Right atrium auricular region (tissue), 2 donors: ENCODE measurements at regions not wholly inside any gene's neighbourhood (a gene's known extent, or its start where the extent isn't known, plus 50 kb on each side); places are given as distances from the start of the nearest gene placed in this dataset.

Experiments
- DNase-seq: peaks from one replicate; pipeline ENCODE4 v3.0.0-alpha.2; 2019; ENCODE audit warnings: low spot score
- H3K27ac ChIP-seq, 2 donors: fragments of 200-600 bp; sonication (generic); 1 replicate in 1 of 2; 2 replicates in 1 of 2; pipeline ENCODE4 v1.5.1; 2016 to 2019
- H3K27me3 ChIP-seq, 2 donors: fragments of 200-600 bp; sonication (generic); one replicate each; pipeline versions ENCODE4 v1.5.1 to v1.6.0; 2017 to 2019
- H3K36me3 ChIP-seq: fragments of 200-600 bp; sonication (generic); one replicate; pipeline ENCODE4 v1.5.1; 2016
- H3K4me1 ChIP-seq, 2 donors: fragments of 200-600 bp; sonication (generic); one replicate each; pipeline versions ENCODE4 v1.5.1 to v1.6.0; 2017 to 2019
- H3K4me3 ChIP-seq, 2 donors: fragments of 200-600 bp; sonication (generic); 1 replicate in 1 of 2; 2 replicates in 1 of 2; pipeline ENCODE4 v1.5.1; 2017 to 2019; ENCODE audit warnings: mild to moderate bottlenecking in 1 of 2, moderate library complexity in 1 of 2
- H3K9me3 ChIP-seq, 2 donors: fragments of 200-600 bp; sonication (generic); one replicate each; pipeline ENCODE4 v1.5.1; 2019
- TF ChIP-seq, protein P1 (sequence below), 2 donors: fragments of 200-600 bp; sonication (generic); IDR thresholded peaks; one replicate each; pipeline ENCODE4 v1.5.1; 2019; ENCODE audit warnings: antibody characterized with exemption in 2 of 2

- TF ChIP-seq, protein P1, sequence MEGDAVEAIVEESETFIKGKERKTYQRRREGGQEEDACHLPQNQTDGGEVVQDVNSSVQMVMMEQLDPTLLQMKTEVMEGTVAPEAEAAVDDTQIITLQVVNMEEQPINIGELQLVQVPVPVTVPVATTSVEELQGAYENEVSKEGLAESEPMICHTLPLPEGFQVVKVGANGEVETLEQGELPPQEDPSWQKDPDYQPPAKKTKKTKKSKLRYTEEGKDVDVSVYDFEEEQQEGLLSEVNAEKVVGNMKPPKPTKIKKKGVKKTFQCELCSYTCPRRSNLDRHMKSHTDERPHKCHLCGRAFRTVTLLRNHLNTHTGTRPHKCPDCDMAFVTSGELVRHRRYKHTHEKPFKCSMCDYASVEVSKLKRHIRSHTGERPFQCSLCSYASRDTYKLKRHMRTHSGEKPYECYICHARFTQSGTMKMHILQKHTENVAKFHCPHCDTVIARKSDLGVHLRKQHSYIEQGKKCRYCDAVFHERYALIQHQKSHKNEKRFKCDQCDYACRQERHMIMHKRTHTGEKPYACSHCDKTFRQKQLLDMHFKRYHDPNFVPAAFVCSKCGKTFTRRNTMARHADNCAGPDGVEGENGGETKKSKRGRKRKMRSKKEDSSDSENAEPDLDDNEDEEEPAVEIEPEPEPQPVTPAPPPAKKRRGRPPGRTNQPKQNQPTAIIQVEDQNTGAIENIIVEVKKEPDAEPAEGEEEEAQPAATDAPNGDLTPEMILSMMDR (IDR thresholded peaks at IDR 0.05): no peak
- Histone ChIP-seq H3K9me3 (no peaks in the 10 kb centered on the region), H3K27me3 (no peaks in the 10 kb centered on the region), H3K36me3 (no peaks in the 10 kb centered on the region), H3K4me3 (no peak overlapping the region), H3K4me1 (no peaks in the 10 kb centered on the region), H3K27ac (no peak overlapping the region)
- DNase-seq: no peak
These were observed 299.3 kb downstream of the CCDC85A start for GRCh38 chr2:56483081-56483480.

GRCh38 chr2:56484906-56485305, 301.1 kb downstream of the CCDC85A start:
- no peaks in the 10 kb centered on the region for H3K4me1 ChIP-seq
- TF ChIP-seq, protein P1 (IDR thresholded peaks at IDR 0.05): no peak
- H3K27me3 ChIP-seq: no peaks in the 10 kb centered on the region
- no peak overlapping the region for H3K27ac ChIP-seq
- no peaks in the 10 kb centered on the region for H3K36me3 ChIP-seq
- H3K9me3 ChIP-seq: no peaks in the 10 kb centered on the region
- no peak for DNase-seq
- H3K4me3 ChIP-seq: no peak overlapping the region

DNA sequence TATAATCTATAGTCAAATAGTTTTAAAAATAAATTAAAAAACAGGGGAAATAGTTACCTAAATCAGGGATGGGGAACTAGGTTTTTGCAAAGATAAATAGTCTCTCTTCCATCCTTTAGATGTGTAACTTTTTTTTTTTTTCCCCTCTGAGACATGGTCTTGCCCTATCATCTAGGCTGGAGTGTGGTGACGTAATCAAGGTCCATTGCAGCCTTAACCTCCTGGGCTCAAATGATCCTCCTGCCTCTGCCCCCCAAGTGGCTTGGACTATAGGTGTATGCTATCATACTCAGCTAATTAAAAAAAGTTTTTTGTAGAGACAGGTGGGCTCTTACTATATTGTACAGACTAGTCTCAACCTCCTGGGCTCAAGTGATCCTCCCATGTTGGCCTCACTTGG, 316.5 kb downstream of the CCDC85A start:
- DNase-seq: no peak
- Histone ChIP-seq H3K4me3 (no peak overlapping the region), H3K9me3 (peaks cover 0 to 7% of the 10 kb centered on the region in 2 donors), H3K36me3 (no peaks in the 10 kb centered on the region), H3K27me3 (no peaks in the 10 kb centered on the region), H3K4me1 (no peaks in the 10 kb centered on the region), H3K27ac (no peak overlapping the region)
- TF ChIP-seq, protein P1 (IDR thresholded peaks at IDR 0.05): no peak

- Histone ChIP-seq H3K4me3 (no peak overlapping the region), H3K27me3 (no peaks in the 10 kb centered on the region), H3K9me3 (peaks cover 0 to 7% of the 10 kb centered on the region in 2 donors), H3K27ac (no peak overlapping the region), H3K36me3 (no peaks in the 10 kb centered on the region), H3K4me1 (no peaks in the 10 kb centered on the region)
- TF ChIP-seq, protein P1 (IDR thresholded peaks at IDR 0.05): no peak
- no peak for DNase-seq
These were observed 318.8 kb downstream of the CCDC85A start for GRCh38 chr2:56502616-56503015.

DNA sequence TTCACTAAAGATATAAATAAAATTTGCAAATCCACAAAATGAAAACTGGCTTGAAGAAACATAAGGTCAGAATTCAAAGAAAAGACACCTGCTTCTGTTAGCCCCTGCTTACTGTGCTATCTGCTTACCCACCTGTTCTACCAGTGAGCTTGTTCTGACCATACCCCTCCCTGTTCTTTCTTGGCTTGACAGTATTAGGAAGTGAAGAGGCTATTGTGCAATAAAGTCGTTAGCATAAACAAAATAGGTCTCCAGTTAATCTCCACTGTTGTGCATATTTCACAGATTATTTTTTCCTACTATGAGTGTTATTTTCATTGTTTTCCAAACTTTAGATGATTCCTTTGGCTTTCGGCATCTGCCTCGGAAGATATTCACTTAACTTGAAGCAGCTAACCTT, 322.1 kb downstream of the CCDC85A start:
- DNase-seq: no peak
- no peak overlapping the region for H3K27ac ChIP-seq
- no peaks in the 10 kb centered on the region for H3K36me3 ChIP-seq
- no peaks in the 10 kb centered on the region for H3K4me1 ChIP-seq
- H3K9me3 ChIP-seq: no peaks in the 10 kb centered on the region
- TF ChIP-seq, protein P1 (IDR thresholded peaks at IDR 0.05): no peak
- no peak overlapping the region for H3K4me3 ChIP-seq
- H3K27me3 ChIP-seq: no peaks in the 10 kb centered on the region

GRCh38 chr2:56508662-56509061, 324.9 kb downstream of the CCDC85A start:
- TF ChIP-seq, protein P1 (IDR thresholded peaks at IDR 0.05): no peak
- DNase-seq: no peak
- Histone ChIP-seq H3K27me3 (no peaks in the 10 kb centered on the region), H3K4me3 (no peak overlapping the region), H3K36me3 (no peaks in the 10 kb centered on the region), H3K4me1 (no peaks in the 10 kb centered on the region), H3K27ac (no peak overlapping the region), H3K9me3 (no peaks in the 10 kb centered on the region)
